NCI-H2107 treated with DMSO at 0.1 percent for 48 hours (cell line): ENCODE measurements at regions not wholly inside any gene's neighbourhood (a gene's known extent, or its start where the extent isn't known, plus 50 kb on each side); places are given as distances from the start of the nearest gene placed in this dataset.
"Not testable (repeated sequence)": the region's sequence is repeated elsewhere in the genome, so short reads cannot be mapped to it uniquely, and the experiment has no call there.

Source experiments
- DNase-seq: peaks from one replicate; lab custom pipeline; 2025; ENCODE audit not compliant: unreplicated experiment; lab: John Stamatoyannopoulos, UW

DNA sequence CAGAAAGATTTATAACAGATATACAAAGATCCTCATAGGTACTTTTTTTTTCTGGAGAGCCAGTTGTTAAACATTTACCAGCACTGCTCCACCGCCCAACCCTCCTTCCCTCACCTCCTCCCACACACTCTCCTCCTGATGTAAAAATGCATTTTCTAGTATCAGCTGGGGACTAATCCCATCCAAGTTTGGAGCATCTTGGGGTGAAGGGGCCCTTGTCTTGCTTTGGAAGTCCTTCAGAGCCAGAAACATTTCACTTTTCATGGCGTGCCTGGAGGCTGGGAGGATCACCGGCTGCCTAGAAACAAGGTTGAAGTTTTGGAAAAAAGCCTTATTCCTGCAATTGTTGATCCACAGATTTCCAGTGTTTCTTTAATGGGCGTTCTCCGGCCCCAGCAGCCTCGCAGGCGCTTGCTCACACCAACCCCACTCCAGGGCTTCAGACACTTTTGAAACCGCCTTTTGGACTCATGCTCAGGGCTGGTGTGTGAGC, 165.1 kb upstream of the AFDN start:
- no peak for DNase-seq

DNA sequence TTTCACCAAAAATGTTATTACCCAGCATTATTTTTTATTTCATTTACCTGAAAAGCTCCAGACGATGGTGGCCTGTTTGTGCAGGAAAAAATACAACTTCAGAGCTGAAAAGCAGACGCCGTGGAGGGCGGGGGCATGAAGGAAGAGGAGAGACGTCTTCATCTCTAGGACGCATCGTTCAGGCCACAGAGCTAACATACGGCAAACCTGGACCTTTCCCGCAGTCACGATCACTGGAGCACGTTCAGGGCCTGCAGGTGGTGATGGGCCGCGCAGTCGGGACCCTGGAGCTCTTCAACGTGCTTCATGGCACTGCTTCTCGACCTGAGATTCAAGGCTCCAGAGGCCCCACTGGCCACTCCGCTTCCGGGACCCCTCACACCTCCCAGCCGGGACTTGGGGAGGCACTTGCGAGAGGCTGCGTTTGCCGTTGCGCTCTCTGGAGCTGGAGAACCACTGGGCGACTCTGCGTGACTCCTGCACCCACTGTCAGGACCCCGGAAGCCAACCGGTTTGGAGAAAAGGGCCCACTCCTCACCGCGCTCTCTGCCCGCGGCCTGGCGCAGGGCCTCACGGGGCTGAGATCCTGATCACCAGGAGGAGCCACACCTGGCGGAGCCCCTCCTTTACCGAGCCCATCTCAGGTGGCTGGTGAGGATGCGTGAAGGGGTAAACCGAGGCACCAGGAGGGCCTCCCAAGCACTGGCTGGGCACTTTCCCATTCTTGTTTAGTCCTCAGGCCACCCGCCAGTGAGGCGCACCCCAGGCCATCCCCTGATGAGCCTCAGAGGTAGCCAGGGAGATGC, 164.4 kb upstream of the AFDN start:
- DNase-seq, result no peak

DNA sequence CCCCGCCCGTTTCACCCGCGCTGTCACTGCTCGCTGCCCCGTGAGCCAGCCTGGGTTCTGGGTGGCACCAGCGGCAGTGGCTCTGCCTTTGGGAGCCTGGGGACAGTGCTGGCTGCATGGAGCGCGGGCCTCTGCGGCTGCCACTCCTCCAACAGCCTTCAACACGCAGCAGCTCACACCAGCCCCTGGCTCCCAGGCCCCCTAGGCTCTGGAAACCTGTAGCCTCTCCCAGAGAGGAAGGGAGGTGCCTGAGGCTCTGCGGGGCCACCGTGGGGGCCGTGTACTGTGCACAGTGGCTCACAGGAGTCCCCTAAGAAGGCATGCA, 163.9 kb upstream of the AFDN start:
- no peak for DNase-seq

DNA sequence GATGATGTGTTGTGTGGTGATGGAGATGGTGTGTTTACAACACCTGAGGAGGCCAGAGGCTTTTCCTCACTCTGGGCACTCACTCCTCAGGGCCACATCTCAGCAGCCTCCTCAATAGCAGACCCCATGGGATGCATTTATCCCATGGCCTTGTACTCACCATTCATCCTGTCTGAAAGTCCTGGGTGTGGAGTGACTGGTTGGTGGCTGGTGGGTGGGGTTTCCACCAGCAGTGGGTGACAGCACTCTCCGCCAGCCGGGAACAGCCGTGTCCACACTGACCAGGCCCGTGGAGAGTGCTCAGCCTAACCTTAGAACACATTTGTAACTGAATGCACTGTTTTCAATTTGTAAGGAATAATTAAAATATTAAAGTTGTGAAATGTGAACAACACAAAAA, 163.4 kb upstream of the AFDN start:
- DNase-seq, result no peak

GRCh38 chr6:167663784-167664443, 162.8 kb upstream of the AFDN start:
- no peak for DNase-seq

GRCh38 chr6:167664678-167665660, 161.7 kb upstream of the AFDN start:
- no peak for DNase-seq

- no peak for DNase-seq
Measured at GRCh38 chr6:167665698-167666330, 160.9 kb upstream of the AFDN start.

- DNase-seq, result no peak
Measured at GRCh38 chr6:167666571-167667203, 160.0 kb upstream of the AFDN start.

DNA sequence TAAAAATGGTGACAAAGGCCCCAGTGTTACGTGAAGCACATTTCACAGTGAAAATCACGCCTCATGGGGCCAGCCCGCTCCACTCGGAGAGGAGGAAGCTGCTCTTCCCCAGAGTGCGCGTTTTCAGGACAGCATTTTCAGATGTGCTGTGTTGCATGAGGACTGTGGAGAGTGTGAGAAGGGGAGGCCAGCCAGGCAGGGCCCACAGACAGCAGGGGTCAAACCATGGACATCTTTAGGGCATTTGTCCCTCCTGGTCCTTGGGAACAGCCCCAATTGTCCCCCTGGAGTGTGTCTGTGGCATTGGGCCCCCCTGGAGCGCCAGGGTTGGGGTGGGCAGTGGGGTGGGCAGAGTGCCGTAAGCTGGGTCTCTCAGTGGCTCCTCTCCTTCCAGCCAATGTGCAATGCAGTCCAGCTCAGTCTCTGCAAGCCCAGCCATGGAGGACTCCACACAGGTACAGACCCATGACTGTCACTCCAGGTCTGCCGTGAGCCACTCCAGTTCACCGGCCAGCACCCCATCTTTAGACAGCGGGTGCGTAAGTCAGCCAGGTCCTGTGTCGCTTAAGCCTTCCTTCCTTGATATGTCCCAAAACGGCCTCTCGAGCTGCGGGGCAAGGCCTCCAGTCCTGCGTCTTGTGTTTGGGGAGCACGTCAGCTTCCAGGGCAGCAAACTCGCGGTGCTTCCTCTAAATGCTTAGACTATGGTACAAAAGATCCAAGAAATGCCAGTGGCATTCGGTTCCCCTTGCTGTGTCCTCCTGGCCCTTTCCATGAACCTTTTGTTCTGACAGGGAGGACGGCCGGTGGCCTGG, 159.3 kb upstream of the AFDN start:
- no peak for DNase-seq

DNA sequence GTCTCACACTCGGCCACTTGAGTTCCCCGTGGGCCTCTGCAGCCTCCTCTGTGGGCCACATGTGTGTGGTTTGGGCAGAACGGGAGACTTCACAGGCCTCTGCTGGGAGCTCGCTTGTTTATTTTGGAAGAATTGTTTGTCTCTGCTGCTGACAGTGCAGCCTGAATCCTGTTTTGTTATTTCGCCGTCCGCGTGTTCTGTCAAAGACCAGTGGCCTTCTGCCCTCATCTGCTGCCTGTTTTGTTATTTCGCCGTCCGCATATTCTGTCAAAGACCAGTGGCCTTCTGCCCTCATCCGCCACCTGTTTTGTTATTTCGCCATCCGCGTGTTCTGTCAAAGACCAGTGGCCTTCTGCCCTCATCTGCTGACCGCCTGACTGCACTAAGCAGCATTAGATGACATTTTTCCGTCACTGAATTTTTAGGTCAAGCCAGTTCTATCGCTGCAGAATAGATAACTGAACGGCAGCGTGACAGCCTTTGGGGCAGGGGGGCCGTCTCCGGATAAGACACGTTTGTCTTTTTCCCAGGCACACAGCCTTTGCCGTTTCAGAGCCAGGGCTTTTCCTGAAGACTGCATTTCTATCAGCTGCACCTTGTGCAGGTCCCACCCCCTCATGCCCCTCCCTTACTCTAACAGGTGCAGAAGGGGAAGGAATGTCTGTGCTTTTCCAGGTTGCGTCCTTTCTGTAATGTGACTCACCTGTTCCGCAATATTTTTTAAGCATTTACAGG, 158.5 kb upstream of the AFDN start:
- DNase-seq, result no peak

GRCh38 chr6:167668754-167669552, 157.8 kb upstream of the AFDN start:
- no peak for DNase-seq

DNA sequence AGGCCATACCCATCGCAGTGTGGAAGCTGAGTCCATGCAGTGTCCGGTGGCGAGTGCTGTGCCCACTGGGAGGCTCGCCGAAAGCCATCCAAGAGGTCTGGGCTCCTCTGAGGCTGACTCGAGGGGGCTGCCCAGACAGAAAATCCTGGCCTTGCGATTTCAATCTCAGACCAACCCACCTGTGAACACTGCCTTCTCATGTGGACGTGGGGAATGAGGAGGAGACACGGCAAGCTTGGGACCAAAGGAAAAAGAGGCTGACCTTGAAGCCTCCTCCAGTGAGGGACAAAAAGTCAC, 157.2 kb upstream of the AFDN start:
- no peak for DNase-seq

- no peak for DNase-seq
Measured at GRCh38 chr6:167669870-167670802, 156.6 kb upstream of the AFDN start.

DNA sequence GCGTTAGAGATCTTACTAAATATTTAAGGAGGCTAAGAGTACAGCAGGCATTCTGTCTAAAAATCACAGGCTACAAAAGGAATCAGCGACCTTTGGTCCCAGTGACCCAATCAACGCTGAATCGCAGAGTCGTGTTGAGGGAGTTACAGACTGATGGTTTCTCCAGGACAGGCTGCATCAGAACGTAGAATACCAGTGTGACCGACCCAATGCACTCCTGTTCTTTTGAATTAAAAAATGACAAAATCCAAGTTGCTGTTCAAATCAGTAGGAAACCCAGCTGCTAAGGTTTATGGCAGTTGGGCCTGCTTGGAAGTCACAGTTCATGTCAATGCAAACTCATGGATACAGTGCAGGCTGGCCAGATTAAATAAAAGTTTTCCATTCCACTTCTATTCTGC, 155.8 kb upstream of the AFDN start:
- DNase-seq, result no peak

- DNase-seq, result not testable (repeated sequence)
Measured at GRCh38 chr6:167671379-167671976, 155.2 kb upstream of the AFDN start.

- no peak for DNase-seq
Measured at GRCh38 chr6:167671977-167672687, 154.6 kb upstream of the AFDN start.
